ENCODE measurements at regions not wholly inside any gene's neighbourhood (a gene's known extent, or its start where the extent isn't known, plus 50 kb on each side); places are given as distances from the start of the nearest gene placed in this dataset.

DNA sequence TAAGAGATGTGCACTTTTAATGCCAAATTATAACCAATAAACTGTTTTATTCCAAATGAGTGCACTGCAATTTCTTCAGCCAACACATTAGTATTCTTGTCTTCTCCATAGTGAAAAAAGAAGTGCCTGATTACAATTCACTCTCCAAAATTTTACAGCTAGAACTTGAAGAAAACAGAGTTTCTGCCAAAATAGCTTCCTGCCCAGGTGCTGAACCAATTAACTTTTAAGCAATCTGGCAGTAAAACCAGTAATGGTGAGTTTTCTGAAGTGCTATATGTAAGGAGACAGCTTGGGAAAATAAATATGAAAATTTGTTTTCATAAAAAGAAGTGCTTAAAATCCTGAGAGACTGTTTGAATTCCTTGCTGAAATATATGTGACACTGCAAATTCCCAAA, 266.0 kb upstream of the NT5E start:
- H3K27me3 ChIP-seq (ENCODE audit: control insufficient read depth in 4 of 4, insufficient read depth in 4 of 4, low read length in 3 of 4), result peaks cover 0 to 2% (median 0%) of the 10 kb centered on the region in 4 donors
- H3K9ac ChIP-seq (ENCODE audit: low read depth in 1 of 2, low read length in 2 of 2), result no peak overlapping the region
- H3K27ac ChIP-seq (ENCODE audit: low read depth in 1 of 2, low read length in 2 of 2), result no peak overlapping the region
- no peaks in the 10 kb centered on the region for H3K4me1 ChIP-seq (ENCODE audit: control insufficient read depth in 4 of 4, insufficient read depth in 4 of 4, low read length in 3 of 4)
- no peak overlapping the region for H3K4me3 ChIP-seq (ENCODE audit: low read depth in 1 of 3, low read length in 3 of 3)
- no peak for DNase-seq (ENCODE audit: low spot score)
- TF ChIP-seq NR2F2 (IDR thresholded peaks at IDR 0.05) (no peak), HNF4G (IDR thresholded peaks at IDR 0.05) (no peak), RXRA (IDR thresholded peaks at IDR 0.05) (no peak), GABPA (IDR thresholded peaks at IDR 0.05 in 1 of 2, conservative IDR thresholded peaks at IDR 0.05 in 1 of 2) (no peak), FOXA2 (IDR thresholded peaks at IDR 0.05) (no peak), JUND (IDR thresholded peaks at IDR 0.05) (no peak), EGR1 (IDR thresholded peaks at IDR 0.05; ENCODE audit: low read depth in 2 of 2) (no peak), RAD21 (IDR thresholded peaks at IDR 0.05) (no peak), TAF1 (conservative IDR thresholded peaks at IDR 0.05) (no peak), FOXA1 (IDR thresholded peaks at IDR 0.05) (no peak), YY1 (IDR thresholded peaks at IDR 0.05) (no peak), SP1 (IDR thresholded peaks at IDR 0.05) (no peak), HNF4A (conservative IDR thresholded peaks at IDR 0.05) (no peak)
- TF ChIP-seq, protein P1, sequence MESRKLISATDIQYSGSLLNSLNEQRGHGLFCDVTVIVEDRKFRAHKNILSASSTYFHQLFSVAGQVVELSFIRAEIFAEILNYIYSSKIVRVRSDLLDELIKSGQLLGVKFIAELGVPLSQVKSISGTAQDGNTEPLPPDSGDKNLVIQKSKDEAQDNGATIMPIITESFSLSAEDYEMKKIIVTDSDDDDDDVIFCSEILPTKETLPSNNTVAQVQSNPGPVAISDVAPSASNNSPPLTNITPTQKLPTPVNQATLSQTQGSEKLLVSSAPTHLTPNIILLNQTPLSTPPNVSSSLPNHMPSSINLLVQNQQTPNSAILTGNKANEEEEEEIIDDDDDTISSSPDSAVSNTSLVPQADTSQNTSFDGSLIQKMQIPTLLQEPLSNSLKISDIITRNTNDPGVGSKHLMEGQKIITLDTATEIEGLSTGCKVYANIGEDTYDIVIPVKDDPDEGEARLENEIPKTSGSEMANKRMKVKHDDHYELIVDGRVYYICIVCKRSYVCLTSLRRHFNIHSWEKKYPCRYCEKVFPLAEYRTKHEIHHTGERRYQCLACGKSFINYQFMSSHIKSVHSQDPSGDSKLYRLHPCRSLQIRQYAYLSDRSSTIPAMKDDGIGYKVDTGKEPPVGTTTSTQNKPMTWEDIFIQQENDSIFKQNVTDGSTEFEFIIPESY (IDR thresholded peaks at IDR 0.05), result no peak
- TF ChIP-seq, protein P2, sequence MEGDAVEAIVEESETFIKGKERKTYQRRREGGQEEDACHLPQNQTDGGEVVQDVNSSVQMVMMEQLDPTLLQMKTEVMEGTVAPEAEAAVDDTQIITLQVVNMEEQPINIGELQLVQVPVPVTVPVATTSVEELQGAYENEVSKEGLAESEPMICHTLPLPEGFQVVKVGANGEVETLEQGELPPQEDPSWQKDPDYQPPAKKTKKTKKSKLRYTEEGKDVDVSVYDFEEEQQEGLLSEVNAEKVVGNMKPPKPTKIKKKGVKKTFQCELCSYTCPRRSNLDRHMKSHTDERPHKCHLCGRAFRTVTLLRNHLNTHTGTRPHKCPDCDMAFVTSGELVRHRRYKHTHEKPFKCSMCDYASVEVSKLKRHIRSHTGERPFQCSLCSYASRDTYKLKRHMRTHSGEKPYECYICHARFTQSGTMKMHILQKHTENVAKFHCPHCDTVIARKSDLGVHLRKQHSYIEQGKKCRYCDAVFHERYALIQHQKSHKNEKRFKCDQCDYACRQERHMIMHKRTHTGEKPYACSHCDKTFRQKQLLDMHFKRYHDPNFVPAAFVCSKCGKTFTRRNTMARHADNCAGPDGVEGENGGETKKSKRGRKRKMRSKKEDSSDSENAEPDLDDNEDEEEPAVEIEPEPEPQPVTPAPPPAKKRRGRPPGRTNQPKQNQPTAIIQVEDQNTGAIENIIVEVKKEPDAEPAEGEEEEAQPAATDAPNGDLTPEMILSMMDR (IDR thresholded peaks at IDR 0.05; ENCODE audit: low read depth, low read length, missing input control), result no peak
- TF ChIP-seq, protein P3, sequence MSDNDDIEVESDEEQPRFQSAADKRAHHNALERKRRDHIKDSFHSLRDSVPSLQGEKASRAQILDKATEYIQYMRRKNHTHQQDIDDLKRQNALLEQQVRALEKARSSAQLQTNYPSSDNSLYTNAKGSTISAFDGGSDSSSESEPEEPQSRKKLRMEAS (IDR thresholded peaks at IDR 0.05), result no peak
- TF ChIP-seq, protein P4, sequence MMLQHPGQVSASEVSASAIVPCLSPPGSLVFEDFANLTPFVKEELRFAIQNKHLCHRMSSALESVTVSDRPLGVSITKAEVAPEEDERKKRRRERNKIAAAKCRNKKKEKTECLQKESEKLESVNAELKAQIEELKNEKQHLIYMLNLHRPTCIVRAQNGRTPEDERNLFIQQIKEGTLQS (IDR thresholded peaks at IDR 0.05), result no peak
- TF ChIP-seq, protein P5, sequence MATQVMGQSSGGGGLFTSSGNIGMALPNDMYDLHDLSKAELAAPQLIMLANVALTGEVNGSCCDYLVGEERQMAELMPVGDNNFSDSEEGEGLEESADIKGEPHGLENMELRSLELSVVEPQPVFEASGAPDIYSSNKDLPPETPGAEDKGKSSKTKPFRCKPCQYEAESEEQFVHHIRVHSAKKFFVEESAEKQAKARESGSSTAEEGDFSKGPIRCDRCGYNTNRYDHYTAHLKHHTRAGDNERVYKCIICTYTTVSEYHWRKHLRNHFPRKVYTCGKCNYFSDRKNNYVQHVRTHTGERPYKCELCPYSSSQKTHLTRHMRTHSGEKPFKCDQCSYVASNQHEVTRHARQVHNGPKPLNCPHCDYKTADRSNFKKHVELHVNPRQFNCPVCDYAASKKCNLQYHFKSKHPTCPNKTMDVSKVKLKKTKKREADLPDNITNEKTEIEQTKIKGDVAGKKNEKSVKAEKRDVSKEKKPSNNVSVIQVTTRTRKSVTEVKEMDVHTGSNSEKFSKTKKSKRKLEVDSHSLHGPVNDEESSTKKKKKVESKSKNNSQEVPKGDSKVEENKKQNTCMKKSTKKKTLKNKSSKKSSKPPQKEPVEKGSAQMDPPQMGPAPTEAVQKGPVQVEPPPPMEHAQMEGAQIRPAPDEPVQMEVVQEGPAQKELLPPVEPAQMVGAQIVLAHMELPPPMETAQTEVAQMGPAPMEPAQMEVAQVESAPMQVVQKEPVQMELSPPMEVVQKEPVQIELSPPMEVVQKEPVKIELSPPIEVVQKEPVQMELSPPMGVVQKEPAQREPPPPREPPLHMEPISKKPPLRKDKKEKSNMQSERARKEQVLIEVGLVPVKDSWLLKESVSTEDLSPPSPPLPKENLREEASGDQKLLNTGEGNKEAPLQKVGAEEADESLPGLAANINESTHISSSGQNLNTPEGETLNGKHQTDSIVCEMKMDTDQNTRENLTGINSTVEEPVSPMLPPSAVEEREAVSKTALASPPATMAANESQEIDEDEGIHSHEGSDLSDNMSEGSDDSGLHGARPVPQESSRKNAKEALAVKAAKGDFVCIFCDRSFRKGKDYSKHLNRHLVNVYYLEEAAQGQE (IDR thresholded peaks at IDR 0.05), result no peak
- H3K9me3 ChIP-seq (ENCODE audit: control insufficient read depth in 4 of 4, low read length in 3 of 4), result peaks cover 0 to 3% (median 0%) of the 10 kb centered on the region in 4 donors
- no peaks in the 10 kb centered on the region for H3K36me3 ChIP-seq (ENCODE audit: control insufficient read depth in 4 of 4, insufficient read depth in 3 of 4, low read depth in 1 of 4, low read length in 3 of 4)
